Activated CD4-positive, alpha-beta memory T cell treated with anti-CD3 and anti-CD28 coated beads for 36 hours (primary cell): ENCODE measurements at regions not wholly inside any gene's neighbourhood (a gene's known extent, or its start where the extent isn't known, plus 50 kb on each side); places are given as distances from the start of the nearest gene placed in this dataset.

Source experiments
- CTCF ChIA-PET: fragments of 350-600 bp; sonication (Branson Sonifier 250); formaldehyde crosslinking; loops from one replicate; lab custom pipeline; 2021; ENCODE audit warnings: antibody characterized with exemption, inconsistent platforms; lab: Charles Lee
- POLR2A ChIA-PET: fragments of 350-600 bp; sonication (Branson Sonifier 250); formaldehyde crosslinking; loops from one replicate; lab custom pipeline; 2021; ENCODE audit warnings: antibody characterized with exemption; lab: Charles Lee
- DNase-seq: peaks from one replicate; pipeline ENCODE4 v3.0.0-alpha.2; 2020
- H3K27ac Mint-ChIP-seq: one replicate; pipeline ENCODE4 v1.8.0; 2021; ENCODE audit warnings: mixed read lengths
- H3K27me3 Mint-ChIP-seq: one replicate; pipeline ENCODE4 v1.8.0; 2021; ENCODE audit warnings: mixed read lengths
- H3K36me3 Mint-ChIP-seq: one replicate; pipeline ENCODE4 v1.8.0; 2021; ENCODE audit warnings: mixed read lengths
- H3K4me1 Mint-ChIP-seq: one replicate; pipeline ENCODE4 v1.8.0; 2021; ENCODE audit warnings: low read depth, mixed read lengths
- H3K4me3 Mint-ChIP-seq: one replicate; pipeline ENCODE4 v1.8.0; 2021; ENCODE audit warnings: mild to moderate bottlenecking, mixed read lengths
- H3K9me3 Mint-ChIP-seq: one replicate; pipeline ENCODE4 v1.8.0; 2021; ENCODE audit warnings: mixed read lengths
- intact Hi-C: fragments of 100-400 bp; cut with micrococcal nuclease; formaldehyde crosslinking; loops from one replicate; pipeline ENCODE4 v1.15.1; 2023

- CTCF ChIA-PET, result no interaction called here
- Mint-ChIP-seq H3K27ac (no peak overlapping the region), H3K4me3 (no peak overlapping the region), H3K27me3 (no peaks in the 10 kb centered on the region), H3K4me1 (no peaks in the 10 kb centered on the region), H3K36me3 (no peaks in the 10 kb centered on the region), H3K9me3 (peaks cover 25% of the 10 kb centered on the region)
- DNase-seq, result no peak
- intact Hi-C loops, result no loop called here
- POLR2A ChIA-PET, result no interaction called here
These were observed 235.6 kb upstream of the POM121L12 start for GRCh38 chr7:52799817-52800216.

- Mint-ChIP-seq H3K36me3 (no peaks in the 10 kb centered on the region), H3K27ac (no peak overlapping the region), H3K9me3 (peaks cover 25% of the 10 kb centered on the region), H3K4me1 (no peaks in the 10 kb centered on the region), H3K27me3 (no peaks in the 10 kb centered on the region), H3K4me3 (no peak overlapping the region)
- DNase-seq, result no peak
- CTCF ChIA-PET, result no interaction called here
- intact Hi-C loops, result no loop called here
- POLR2A ChIA-PET, result no interaction called here
These were observed 237.6 kb upstream of the POM121L12 start for GRCh38 chr7:52797801-52798200.

DNA sequence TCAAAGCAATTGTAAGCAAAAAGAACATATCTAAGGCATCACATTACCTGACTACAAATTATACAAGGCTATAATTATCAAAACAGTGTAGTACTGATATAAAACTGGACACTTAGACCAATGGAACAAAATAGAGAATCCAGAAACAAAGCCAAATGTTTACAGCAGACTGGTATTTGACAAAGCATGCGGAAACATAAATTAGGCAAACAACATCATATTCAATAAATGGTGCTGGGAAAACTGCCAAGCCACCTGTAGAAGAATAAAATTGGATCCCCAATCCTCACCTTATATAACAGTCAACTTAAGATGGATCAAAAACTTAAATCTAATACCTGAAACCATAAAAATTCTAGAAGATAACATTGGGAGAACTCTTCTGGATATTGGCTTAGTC is 240.8 kb upstream of the POM121L12 start:
- Mint-ChIP-seq H3K27me3 (no peaks in the 10 kb centered on the region), H3K36me3 (no peaks in the 10 kb centered on the region), H3K9me3 (peaks cover 23% of the 10 kb centered on the region), H3K4me3 (no peak overlapping the region), H3K27ac (no peak overlapping the region), H3K4me1 (no peaks in the 10 kb centered on the region)
- POLR2A ChIA-PET, result no interaction called here
- DNase-seq, result no peak
- CTCF ChIA-PET, result no interaction called here
- intact Hi-C loops, result no loop called here

DNA sequence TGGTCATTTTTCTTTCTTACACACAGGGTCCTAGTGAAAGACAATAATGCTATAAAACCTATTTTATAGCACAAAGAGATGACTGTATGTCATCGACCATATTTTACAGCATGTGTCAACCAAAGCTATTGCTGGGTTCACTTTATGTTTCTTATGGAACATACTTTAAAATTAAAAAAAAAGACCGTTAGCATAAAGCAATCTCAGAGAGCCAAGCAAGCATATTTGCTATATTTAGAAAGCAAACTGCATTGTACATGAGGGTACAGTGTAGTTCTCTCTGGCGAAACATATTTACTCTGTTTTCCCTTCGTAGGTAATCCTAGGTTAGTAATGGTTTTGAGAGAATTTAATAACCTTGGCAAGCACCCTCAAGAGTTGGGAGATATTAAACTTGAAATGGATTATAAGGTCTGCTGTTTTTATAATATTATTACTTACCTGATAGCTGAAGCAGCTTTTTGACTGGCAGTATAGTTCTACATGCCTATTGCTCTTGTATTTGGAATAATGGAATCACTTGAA is 244.2 kb upstream of the POM121L12 start:
- ChIA-PET CTCF (no interaction called here), POLR2A (no interaction called here)
- H3K27me3 Mint-ChIP-seq, result no peaks in the 10 kb centered on the region
- H3K36me3 Mint-ChIP-seq, result no peaks in the 10 kb centered on the region
- intact Hi-C loops, result no loop called here
- H3K4me1 Mint-ChIP-seq, result no peaks in the 10 kb centered on the region
- DNase-seq, result no peak
- H3K4me3 Mint-ChIP-seq, result no peak overlapping the region
- H3K27ac Mint-ChIP-seq, result no peak overlapping the region
- peaks cover 28% of the 10 kb centered on the region for H3K9me3 Mint-ChIP-seq

DNA sequence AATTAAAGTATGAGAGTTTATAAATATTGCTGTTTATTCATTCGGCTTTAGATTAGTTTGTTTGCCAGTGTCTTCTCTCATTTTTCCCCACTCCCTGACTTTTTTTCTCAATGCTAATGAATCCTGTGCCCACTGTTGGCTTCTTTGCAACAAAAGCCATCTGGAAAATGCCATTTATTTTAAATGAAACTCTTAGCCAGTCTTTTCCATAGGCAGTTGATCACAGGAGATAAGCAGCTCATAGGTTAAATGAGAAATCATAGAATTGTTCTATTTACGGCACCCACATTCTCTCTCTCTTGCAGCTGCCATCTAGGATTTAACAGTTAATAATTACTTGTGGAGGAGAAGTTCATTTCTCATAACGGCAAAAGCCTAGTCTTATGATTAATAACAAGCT is 249.3 kb upstream of the POM121L12 start:
- Mint-ChIP-seq H3K9me3 (peaks cover 28% of the 10 kb centered on the region), H3K27me3 (no peaks in the 10 kb centered on the region), H3K4me1 (no peaks in the 10 kb centered on the region), H3K36me3 (no peaks in the 10 kb centered on the region), H3K4me3 (no peak overlapping the region), H3K27ac (no peak overlapping the region)
- DNase-seq, result no peak
- intact Hi-C loops, result no loop called here
- CTCF ChIA-PET, result no interaction called here
- POLR2A ChIA-PET, result no interaction called here

GRCh38 chr7:52782348-52782747 is 253.1 kb upstream of the POM121L12 start:
- Mint-ChIP-seq H3K9me3 (peaks cover 21% of the 10 kb centered on the region), H3K27me3 (no peaks in the 10 kb centered on the region), H3K4me3 (no peak overlapping the region), H3K27ac (no peak overlapping the region), H3K4me1 (no peaks in the 10 kb centered on the region), H3K36me3 (no peaks in the 10 kb centered on the region)
- POLR2A ChIA-PET, result no interaction called here
- no peak for DNase-seq
- CTCF ChIA-PET, result no interaction called here
- intact Hi-C loops, result no loop called here

DNA sequence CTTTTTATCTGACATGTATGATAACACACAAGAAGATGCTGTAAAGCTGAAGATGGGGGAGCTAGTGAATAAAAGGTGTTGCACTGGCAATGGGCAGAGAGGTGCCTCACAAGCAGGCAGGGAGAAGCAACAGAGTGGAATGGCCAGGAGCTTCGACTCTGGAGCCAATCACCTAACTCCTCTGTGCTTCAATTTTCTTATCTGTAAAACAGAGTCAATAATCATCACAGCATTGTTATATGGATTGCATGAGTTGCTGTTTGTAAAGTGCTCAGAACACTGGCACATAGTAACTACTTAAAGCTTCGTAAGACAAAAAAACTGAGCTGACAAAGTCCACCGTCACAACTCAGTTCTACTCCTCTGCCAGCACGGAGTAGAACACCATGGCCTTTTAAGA is 254.2 kb upstream of the POM121L12 start:
- H3K4me3 Mint-ChIP-seq, result no peak overlapping the region
- ChIA-PET CTCF (no interaction called here), POLR2A (no interaction called here)

DNA sequence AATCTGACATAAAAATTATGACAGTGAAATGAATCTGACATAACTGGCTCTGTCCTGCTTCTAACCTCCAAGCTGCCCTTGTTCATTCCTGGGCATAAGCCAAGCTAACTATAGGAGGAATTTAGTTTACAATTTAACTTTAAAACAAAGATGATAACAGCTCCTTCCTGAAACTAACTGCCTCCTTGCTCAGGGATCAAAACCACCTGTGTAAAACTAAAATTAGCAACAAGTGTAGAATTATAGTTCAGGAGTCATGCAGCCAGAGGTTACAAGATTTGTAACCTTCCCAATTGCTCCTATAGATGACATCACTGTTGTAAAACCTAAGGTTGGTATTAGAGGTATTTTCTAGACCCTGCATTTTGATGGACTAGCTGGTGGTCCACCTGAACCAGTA is 256.4 kb upstream of the POM121L12 start:
- no peak overlapping the region for H3K27ac Mint-ChIP-seq
- H3K27me3 Mint-ChIP-seq, result no peaks in the 10 kb centered on the region
- ChIA-PET CTCF (no interaction called here), POLR2A (no interaction called here)
- H3K4me3 Mint-ChIP-seq, result no peak overlapping the region
- no peak for DNase-seq
- H3K9me3 Mint-ChIP-seq, result peaks cover 20% of the 10 kb centered on the region
- H3K36me3 Mint-ChIP-seq, result no peaks in the 10 kb centered on the region
- no peaks in the 10 kb centered on the region for H3K4me1 Mint-ChIP-seq
- intact Hi-C loops, result no loop called here

More for the DNA sequence above, 254.2 kb upstream of the POM121L12 start:
- H3K4me1 Mint-ChIP-seq, result no peaks in the 10 kb centered on the region
- H3K27me3 Mint-ChIP-seq, result no peaks in the 10 kb centered on the region
- no peaks in the 10 kb centered on the region for H3K36me3 Mint-ChIP-seq
- H3K27ac Mint-ChIP-seq, result no peak overlapping the region
- intact Hi-C loops, result no loop called here
- peaks cover 29% of the 10 kb centered on the region for H3K9me3 Mint-ChIP-seq
- no peak for DNase-seq

DNA sequence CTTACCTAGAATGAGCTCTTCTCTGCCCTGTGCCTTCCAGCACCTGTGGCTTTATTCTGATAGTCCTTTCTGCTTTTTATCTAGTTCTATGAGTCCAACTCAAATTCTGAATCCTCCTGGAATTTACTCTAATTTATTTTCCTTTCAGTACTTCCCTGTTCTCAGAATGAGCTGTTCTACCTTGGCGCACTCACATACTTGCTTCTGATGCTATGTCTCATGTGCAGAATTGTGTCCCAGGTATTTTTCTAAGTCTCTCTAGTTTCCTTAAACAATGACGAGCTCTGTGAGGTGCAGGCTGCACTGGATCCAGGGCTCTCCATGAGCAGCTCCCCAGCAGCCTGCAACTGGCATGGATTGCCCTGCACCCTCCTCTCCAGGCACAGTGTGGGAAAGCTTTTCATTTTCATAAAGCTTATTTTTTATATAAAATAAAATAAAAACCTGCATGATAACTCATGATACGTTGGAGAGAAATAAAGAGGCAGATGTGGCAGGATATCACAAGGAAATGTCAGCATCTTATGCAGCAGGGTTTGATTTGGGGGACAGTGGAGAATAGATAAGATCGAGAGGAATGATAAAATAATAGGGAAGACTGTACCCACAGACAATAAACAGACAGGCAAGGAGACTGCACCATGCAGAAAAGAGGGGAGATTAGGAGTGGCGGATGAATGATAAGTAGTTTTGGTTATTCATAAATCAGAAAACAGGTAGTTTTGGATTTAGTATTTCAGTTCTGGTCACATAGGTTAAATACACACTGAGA is 258.2 kb upstream of the POM121L12 start:
- ChIA-PET POLR2A (no interaction called here), CTCF (no interaction called here)
- no peak overlapping the region for H3K27ac Mint-ChIP-seq
- H3K4me1 Mint-ChIP-seq, result no peaks in the 10 kb centered on the region
- no peak for DNase-seq
- intact Hi-C loops, result no loop called here
- H3K4me3 Mint-ChIP-seq, result no peak overlapping the region
- H3K27me3 Mint-ChIP-seq, result no peaks in the 10 kb centered on the region
- no peaks in the 10 kb centered on the region for H3K36me3 Mint-ChIP-seq
- H3K9me3 Mint-ChIP-seq, result peaks cover 22% of the 10 kb centered on the region

DNA sequence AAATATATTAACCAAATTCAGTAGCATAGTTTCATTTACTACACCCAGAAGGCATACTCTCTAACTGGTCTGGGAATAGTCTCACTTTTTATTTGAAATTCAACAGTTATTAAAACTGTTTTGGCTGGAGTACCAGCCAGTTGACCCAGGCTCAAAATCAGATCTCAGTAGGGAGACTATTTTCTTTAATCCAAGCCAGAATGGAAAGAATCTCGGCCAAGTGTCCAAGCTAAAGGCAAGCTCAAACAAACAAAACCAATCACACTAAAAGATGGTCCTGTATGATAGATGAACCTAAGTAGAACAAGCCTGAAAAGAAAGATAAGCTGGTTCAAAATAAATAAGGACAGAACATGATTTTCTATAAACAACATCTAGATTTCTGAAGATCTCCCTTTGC is 259.6 kb upstream of the POM121L12 start:
- Mint-ChIP-seq H3K4me3 (no peak overlapping the region), H3K27ac (no peak overlapping the region), H3K4me1 (no peaks in the 10 kb centered on the region), H3K36me3 (no peaks in the 10 kb centered on the region), H3K9me3 (peaks cover 29% of the 10 kb centered on the region), H3K27me3 (no peaks in the 10 kb centered on the region)
- ChIA-PET POLR2A (no interaction called here), CTCF (no interaction called here)
- intact Hi-C loops, result no loop called here
- DNase-seq, result no peak

GRCh38 chr7:52771177-52771576 is 264.3 kb upstream of the POM121L12 start:
- CTCF ChIA-PET, result no interaction called here
- POLR2A ChIA-PET, result no interaction called here
- H3K27ac Mint-ChIP-seq, result no peak overlapping the region

GRCh38 chr7:52764492-52765169 is 270.8 kb upstream of the POM121L12 start:
- H3K4me1 Mint-ChIP-seq, result no peaks in the 10 kb centered on the region
- peaks cover 16% of the 10 kb centered on the region for H3K9me3 Mint-ChIP-seq
- CTCF ChIA-PET, result no interaction called here
- H3K27me3 Mint-ChIP-seq, result no peaks in the 10 kb centered on the region
- intact Hi-C loops, result no loop called here
- H3K27ac Mint-ChIP-seq, result no peak overlapping the region
- H3K36me3 Mint-ChIP-seq, result no peaks in the 10 kb centered on the region
- DNase-seq, result no peak
- H3K4me3 Mint-ChIP-seq, result no peak overlapping the region
- POLR2A ChIA-PET, result no interaction called here

More at GRCh38 chr7:52771177-52771576, 264.3 kb upstream of the POM121L12 start:
- Mint-ChIP-seq H3K4me1 (no peaks in the 10 kb centered on the region), H3K27me3 (no peaks in the 10 kb centered on the region), H3K4me3 (no peak overlapping the region), H3K9me3 (peaks cover 22% of the 10 kb centered on the region), H3K36me3 (no peaks in the 10 kb centered on the region)
- intact Hi-C loops, result no loop called here
- DNase-seq, result no peak

- Mint-ChIP-seq H3K27ac (no peak overlapping the region), H3K4me1 (no peaks in the 10 kb centered on the region), H3K36me3 (no peaks in the 10 kb centered on the region), H3K9me3 (peaks cover 28% of the 10 kb centered on the region), H3K4me3 (no peak overlapping the region), H3K27me3 (no peaks in the 10 kb centered on the region)
- intact Hi-C loops, result no loop called here
- POLR2A ChIA-PET, result no interaction called here
- DNase-seq, result no peak
- CTCF ChIA-PET, result no interaction called here
These were observed 277.1 kb upstream of the POM121L12 start for GRCh38 chr7:52758356-52758755.
